GM13976 (cell line): ENCODE measurements at regions not wholly inside any gene's neighbourhood (a gene's known extent, or its start where the extent isn't known, plus 50 kb on each side); places are given as distances from the start of the nearest gene placed in this dataset.

Source experiments
- DNase-seq: peaks from one replicate; pipeline ENCODE4 v3.0.0; 2012; ENCODE audit warnings: low spot score
- in situ Hi-C: fragments of 300-500 bp; cut with MboI; formaldehyde crosslinking; loops from one replicate; pipeline ENCODE4 v1.12.0; 2022; ENCODE audit warnings: low sequenced_read_pairs, mixed read lengths, inconsistent platforms; ENCODE audit not compliant: unreplicated experiment
- TF ChIP-seq, protein P1 (sequence below): IDR thresholded peaks from 2 replicates; pipeline ENCODE4 v1.5.1; 2012; ENCODE audit warnings: borderline replicate concordance, mild to moderate bottlenecking; ENCODE audit not compliant: insufficient read depth; ENCODE audit errors: extremely low read depth, missing control alignments, control extremely low read depth

DNA sequence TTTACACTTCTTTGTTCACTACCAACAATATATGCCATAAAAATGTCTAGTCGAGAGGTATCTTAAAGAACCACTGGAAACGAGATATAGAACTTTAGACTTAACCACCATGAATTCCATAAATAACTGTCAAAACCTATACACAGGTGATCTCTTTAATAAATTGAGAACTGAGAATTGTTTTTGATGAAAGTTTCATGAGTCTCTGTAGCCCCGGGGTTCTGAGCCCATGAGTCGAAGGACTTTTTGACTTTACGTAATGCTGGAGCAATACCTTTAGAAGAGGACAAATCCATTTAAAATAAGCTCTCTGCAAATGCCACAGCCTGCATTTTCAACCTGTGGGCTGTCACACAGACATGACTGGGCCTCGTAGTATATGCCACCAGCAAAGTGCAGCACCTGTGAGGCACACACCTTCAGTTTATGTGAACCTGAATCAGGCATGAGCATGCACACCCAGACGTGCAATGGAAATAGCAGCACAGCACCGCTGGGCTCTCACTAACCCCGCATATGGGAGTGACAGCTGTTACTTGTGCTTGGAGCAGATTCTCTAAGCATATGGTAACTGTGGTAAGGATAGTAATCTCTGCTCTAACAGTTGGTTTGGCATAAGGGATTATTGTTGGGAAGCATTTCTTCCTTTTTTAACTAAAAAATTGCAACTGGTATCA is 383.2 kb downstream of the SOCS6 start:
- DNase-seq: no peak
- in situ Hi-C loops: no loop called here
- TF ChIP-seq, protein P1, sequence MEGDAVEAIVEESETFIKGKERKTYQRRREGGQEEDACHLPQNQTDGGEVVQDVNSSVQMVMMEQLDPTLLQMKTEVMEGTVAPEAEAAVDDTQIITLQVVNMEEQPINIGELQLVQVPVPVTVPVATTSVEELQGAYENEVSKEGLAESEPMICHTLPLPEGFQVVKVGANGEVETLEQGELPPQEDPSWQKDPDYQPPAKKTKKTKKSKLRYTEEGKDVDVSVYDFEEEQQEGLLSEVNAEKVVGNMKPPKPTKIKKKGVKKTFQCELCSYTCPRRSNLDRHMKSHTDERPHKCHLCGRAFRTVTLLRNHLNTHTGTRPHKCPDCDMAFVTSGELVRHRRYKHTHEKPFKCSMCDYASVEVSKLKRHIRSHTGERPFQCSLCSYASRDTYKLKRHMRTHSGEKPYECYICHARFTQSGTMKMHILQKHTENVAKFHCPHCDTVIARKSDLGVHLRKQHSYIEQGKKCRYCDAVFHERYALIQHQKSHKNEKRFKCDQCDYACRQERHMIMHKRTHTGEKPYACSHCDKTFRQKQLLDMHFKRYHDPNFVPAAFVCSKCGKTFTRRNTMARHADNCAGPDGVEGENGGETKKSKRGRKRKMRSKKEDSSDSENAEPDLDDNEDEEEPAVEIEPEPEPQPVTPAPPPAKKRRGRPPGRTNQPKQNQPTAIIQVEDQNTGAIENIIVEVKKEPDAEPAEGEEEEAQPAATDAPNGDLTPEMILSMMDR: no peak

DNA sequence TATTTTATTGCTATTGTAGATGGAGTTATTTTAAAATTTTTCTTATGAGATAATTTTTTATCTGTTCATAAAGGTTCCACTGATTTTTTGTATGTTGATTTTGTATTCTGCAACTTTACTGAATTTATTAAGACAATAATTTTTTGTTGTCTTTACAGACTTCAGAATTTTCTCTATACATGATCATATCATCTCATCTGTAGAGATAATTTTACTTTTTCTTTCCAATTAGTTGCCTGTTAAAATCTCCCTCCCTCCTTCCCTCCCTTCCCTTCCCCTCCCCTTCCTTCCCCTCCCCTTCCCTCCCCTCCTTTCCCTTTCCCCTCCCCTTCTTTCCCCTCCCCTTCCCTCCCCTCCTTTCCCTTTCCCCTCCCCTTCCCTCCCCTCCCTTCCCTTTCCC is 378.1 kb downstream of the SOCS6 start:
- TF ChIP-seq, protein P1: no peak
- DNase-seq: no peak
- in situ Hi-C loops: no loop called here

DNA sequence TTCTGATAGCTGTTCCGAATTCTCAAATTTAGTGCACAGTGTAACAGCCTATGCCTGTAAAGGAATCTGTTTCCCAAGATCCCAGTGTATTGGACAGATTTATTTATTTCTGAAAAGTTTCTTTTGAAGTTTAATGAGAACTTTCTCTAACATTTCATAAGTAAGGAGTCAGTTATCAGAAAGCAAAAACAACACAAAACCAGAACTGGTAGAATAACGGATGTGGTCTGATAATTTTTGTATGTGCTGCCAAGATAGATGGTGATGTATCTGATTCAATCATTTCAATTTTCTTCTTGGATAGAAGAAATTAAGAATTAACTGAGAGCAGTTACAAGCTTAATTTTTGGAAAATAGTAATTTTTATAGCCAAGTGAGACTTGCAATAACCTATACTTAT is 374.3 kb downstream of the SOCS6 start:
- TF ChIP-seq, protein P1: no peak
- DNase-seq: no peak
- in situ Hi-C loops: no loop called here

DNA sequence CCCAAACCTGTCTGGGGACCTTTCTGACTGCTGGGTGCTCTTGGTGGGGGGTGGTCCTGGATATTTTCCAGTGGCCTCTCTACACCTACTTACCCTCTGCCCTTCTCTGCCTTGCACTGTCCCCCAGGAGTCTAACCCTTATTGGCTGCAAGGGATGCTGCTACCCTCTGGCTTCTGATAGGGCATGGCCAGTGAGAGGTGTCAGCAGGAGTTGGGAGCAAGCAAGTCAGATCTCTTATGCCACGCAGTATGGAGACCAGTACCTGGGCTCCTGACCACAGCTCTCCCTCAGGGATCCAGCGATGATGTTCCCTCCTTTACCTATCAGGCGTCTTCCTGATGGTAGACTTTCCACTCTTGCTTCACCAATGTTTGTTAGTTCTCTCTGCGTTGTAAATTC is 373.7 kb downstream of the SOCS6 start:
- no peak for DNase-seq
- in situ Hi-C loops: no loop called here
- TF ChIP-seq, protein P1: no peak

DNA sequence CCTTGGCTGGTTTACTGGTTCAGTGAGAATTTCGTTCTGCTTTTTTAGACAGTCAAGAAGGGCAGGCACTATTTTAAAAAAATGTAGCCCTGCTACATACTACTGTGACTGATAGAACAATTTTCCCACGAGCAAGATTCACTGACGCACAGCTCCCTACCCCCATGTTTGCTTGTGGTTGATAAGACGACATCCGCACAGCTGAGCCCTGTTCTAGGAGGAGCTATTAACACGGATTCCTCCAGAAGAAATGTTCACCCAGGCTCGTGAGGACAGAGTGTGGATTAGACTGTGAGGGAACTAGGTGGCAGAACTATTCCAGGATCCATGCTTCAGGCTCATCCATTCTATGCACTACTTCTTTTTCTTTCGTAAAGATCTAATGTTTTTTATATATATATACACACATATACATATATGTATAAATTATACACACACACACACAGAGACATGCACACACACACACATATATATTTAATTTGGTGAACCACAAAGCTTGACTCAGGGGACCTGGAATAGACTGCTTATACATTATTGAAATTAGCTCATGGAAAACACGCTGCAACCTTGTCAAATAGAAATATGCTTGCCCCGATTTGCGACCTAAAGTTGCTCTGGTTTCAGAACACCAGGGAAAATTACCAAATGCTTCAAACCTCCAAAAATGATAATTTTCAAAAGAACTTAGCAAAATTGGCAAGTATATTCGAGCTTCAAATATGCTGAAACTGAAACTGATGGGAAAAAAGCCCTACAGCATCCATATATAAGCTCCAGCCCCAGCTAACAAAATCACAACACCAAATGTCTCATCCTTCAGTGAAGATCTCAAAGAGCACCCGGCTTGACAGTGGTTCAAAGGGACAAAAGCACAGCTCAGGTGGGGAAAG is 370.4 kb downstream of the SOCS6 start:
- in situ Hi-C loops: no loop called here
- no peak for DNase-seq

DNA sequence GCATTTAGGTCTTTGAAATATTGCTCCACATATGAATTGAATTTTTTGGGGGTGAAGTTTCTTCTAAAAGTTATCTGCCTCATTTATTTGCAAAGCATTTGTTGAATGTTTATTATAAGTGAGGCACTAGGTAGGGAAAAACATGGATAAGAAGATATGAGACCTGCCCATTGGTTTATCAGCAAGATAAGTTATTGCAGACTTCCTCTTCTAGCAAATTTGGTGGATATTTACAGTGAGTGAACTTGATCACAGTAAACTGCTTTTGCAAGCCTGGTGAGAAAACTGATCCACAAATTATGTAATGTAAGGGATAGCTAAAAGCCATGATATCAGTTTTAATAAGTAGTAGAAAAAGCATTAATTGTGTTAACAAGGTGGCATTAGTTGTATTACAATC is 364.8 kb downstream of the SOCS6 start:
- in situ Hi-C loops: no loop called here
- no peak for DNase-seq
- TF ChIP-seq, protein P1: no peak

More for the DNA sequence above, 370.4 kb downstream of the SOCS6 start:
- TF ChIP-seq, protein P1: no peak
